ENCODE measurements at regions not wholly inside any gene's neighbourhood (a gene's known extent, or its start where the extent isn't known, plus 50 kb on each side); places are given as distances from the start of the nearest gene placed in this dataset.

DNA sequence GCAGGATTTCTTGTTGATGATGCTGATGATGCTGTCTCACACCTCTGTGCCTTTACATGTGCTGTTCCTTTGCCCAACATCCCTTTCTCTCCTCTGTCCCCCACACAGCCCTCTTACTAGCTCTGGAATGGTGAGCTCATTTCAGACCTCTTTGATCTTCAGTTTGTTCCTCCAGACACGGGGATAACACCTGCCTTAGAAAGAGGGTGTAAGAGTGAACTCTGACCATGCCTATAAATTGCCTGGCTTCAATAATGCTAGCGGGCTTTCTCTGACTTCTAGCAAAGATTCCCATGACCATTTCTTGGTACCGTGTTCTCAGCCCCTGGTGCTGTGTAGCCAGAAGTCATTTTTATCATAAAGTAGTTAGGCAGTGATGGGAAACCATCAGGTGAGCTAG, 55.9 kb upstream of the DRD2 start:
- TF ChIP-seq, protein P1, sequence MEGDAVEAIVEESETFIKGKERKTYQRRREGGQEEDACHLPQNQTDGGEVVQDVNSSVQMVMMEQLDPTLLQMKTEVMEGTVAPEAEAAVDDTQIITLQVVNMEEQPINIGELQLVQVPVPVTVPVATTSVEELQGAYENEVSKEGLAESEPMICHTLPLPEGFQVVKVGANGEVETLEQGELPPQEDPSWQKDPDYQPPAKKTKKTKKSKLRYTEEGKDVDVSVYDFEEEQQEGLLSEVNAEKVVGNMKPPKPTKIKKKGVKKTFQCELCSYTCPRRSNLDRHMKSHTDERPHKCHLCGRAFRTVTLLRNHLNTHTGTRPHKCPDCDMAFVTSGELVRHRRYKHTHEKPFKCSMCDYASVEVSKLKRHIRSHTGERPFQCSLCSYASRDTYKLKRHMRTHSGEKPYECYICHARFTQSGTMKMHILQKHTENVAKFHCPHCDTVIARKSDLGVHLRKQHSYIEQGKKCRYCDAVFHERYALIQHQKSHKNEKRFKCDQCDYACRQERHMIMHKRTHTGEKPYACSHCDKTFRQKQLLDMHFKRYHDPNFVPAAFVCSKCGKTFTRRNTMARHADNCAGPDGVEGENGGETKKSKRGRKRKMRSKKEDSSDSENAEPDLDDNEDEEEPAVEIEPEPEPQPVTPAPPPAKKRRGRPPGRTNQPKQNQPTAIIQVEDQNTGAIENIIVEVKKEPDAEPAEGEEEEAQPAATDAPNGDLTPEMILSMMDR (IDR thresholded peaks at IDR 0.05): no peak
- TF ChIP-seq EZH2phosphoT487 (IDR thresholded peaks at IDR 0.05): no peak

Data from neural progenitor cell (in vitro differentiated cells).